ENCODE measurements at regions not wholly inside any gene's neighbourhood (a gene's known extent, or its start where the extent isn't known, plus 50 kb on each side); places are given as distances from the start of the nearest gene placed in this dataset.

DNA sequence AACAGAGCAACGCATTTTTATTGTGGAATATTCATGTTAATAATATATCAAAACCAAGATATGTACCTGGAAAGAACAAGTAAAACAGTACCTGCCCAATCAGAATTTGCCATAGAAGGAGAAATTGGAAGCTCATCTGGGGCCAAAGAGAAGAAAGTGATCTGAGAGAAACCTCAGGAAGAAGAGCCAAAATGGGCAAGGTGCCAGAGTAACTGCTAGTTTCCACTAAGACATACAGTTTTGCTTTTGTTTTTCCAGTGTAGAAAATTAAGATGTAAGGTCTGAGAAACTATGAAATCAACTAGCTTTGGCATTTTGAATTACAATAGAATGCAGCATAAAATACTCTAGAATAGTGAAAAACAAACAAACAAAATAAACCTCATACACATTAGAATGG is 2201.2 kb downstream of the ARAP2 start:
- DNase-seq (ENCODE audit: extremely low spot score): no peak
- TF ChIP-seq, protein P1, sequence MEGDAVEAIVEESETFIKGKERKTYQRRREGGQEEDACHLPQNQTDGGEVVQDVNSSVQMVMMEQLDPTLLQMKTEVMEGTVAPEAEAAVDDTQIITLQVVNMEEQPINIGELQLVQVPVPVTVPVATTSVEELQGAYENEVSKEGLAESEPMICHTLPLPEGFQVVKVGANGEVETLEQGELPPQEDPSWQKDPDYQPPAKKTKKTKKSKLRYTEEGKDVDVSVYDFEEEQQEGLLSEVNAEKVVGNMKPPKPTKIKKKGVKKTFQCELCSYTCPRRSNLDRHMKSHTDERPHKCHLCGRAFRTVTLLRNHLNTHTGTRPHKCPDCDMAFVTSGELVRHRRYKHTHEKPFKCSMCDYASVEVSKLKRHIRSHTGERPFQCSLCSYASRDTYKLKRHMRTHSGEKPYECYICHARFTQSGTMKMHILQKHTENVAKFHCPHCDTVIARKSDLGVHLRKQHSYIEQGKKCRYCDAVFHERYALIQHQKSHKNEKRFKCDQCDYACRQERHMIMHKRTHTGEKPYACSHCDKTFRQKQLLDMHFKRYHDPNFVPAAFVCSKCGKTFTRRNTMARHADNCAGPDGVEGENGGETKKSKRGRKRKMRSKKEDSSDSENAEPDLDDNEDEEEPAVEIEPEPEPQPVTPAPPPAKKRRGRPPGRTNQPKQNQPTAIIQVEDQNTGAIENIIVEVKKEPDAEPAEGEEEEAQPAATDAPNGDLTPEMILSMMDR (IDR thresholded peaks at IDR 0.05; ENCODE audit: control extremely low read depth, extremely low read depth, low read depth, missing control alignments): no peak
- CTCF ChIA-PET: no interaction called here
- POLR2A ChIA-PET: no interaction called here

DNA sequence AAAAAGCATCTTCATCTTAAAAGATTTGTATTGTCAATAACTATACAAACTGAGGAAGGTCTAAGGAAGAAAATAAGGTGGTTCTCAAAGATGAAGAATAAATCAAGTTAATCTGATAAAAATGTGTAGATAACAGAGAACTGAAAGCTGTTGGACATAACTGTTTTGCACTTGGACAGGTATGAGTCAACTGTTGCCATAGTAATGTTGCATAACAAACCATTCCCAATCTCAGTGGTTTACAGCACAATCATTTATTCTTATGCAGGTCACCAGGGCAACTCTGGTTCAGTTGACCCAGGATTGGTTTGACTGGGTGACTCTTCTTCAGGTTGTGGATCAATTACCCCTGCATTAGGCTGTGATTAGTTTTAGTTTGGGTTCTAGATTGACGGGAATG is 2197.7 kb downstream of the ARAP2 start:
- CTCF ChIA-PET: no interaction called here
- DNase-seq (ENCODE audit: extremely low spot score): no peak
- POLR2A ChIA-PET: no interaction called here
- TF ChIP-seq, protein P1 (IDR thresholded peaks at IDR 0.05; ENCODE audit: control extremely low read depth, extremely low read depth, low read depth, missing control alignments): no peak

DNA sequence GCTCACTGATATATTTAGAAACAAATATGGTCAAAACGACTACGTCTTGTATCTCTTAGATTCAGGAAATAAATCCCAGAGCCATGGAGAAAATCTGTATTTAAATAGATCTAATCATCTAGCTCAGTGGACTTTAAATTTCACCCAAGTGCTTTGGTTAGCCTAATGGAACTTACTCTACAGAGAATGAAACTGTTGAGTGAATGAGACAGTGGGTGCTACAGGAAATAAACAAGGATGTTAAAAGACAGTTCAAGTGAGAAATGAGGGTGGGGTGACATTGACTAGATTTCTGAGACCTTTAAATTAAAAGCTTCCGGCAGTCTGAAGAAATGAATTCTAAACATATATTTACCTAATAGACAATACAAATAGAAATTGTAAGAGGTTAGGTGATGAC is 2197.0 kb downstream of the ARAP2 start:
- no peak for DNase-seq (ENCODE audit: extremely low spot score)
- CTCF ChIA-PET: no interaction called here
- POLR2A ChIA-PET: no interaction called here
- TF ChIP-seq, protein P1 (IDR thresholded peaks at IDR 0.05; ENCODE audit: control extremely low read depth, extremely low read depth, low read depth, missing control alignments): no peak

DNA sequence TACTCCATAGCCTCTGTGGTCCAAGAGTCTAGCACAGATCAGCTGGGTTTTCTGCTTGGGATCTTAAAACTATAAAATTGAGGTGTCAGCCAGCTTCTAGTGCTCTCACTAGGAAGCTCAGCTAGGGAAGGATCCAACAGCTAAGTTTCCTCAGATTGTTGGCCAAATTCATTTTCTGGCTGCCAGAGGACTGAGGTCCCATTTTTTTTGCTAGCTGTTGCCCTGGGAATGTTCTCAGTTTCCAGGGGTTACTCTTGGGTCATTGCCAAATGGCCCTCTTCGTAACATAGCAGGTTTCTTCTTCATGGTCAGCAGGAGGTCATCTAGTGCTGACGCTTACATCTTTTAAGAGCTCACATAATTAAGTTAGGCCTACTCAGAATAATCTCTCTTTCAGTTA is 2178.2 kb downstream of the ARAP2 start:
- TF ChIP-seq, protein P1 (IDR thresholded peaks at IDR 0.05; ENCODE audit: control extremely low read depth, extremely low read depth, low read depth, missing control alignments): no peak
- ChIA-PET POLR2A (no interaction called here), CTCF (no interaction called here)
- DNase-seq (ENCODE audit: extremely low spot score): no peak

DNA sequence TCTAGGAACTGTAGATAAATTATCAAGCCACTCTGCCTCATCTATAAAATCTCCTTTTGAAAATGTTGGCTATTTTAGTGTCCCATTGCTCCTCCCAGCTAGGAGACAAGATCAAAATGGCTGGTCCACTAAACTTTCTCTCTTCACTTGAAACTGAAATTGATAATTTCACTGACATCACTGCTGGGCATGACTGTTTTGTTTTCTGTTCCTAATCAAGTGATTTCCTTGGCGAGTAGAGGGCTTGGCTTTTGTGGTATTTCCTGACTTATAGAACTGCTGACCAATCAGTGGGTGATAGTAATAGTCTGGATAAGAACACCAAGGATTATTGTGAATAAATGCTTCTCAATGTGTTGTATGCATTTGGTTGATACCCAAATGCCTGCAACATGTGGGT is 2152.9 kb downstream of the ARAP2 start:
- DNase-seq (ENCODE audit: extremely low spot score): no peak
- TF ChIP-seq, protein P1 (IDR thresholded peaks at IDR 0.05; ENCODE audit: control extremely low read depth, extremely low read depth, low read depth, missing control alignments): no peak
- CTCF ChIA-PET: no interaction called here
- POLR2A ChIA-PET: no interaction called here

DNA sequence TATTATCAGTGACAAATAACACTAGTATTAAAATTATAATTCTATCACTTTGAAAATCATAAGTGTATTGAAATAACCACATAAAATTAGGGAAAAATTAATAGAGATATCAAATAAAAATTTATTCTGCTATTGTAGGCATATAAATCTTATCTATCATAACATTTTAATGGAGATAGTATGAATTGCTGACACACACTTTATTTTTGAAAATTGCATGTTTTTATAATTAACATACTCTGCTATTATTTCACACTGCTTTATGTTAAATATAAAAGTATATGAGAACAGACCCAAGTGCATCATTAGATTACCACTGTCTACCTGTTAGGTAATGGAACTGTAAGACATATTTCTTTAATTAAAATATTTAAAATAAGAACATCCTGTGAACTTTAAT is 2150.2 kb downstream of the ARAP2 start:
- TF ChIP-seq, protein P1 (IDR thresholded peaks at IDR 0.05; ENCODE audit: control extremely low read depth, extremely low read depth, low read depth, missing control alignments): no peak
- CTCF ChIA-PET: no interaction called here

DNA sequence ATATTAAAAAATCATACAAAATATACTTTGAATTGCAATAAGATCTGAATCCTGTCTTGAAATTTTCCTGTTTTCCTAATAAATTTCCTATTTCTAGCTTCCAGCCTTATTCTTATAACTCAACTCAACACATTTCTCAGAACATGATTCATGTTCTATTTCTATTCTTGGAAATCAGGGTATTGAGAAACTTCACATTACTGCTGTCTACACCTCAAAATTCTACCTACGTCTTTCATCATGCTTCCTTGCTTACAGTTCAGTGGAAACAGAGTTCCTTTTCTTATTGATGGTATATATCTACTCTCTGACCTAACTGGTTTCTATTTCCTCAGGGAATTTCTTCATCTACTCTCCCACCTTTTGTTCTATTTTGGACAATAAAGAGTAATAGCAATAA is 2139.0 kb downstream of the ARAP2 start:
- CTCF ChIA-PET: no interaction called here
- TF ChIP-seq, protein P1 (IDR thresholded peaks at IDR 0.05; ENCODE audit: control extremely low read depth, extremely low read depth, low read depth, missing control alignments): no peak
- DNase-seq (ENCODE audit: extremely low spot score): no peak
- POLR2A ChIA-PET: no interaction called here

More for the DNA sequence above, 2150.2 kb downstream of the ARAP2 start:
- POLR2A ChIA-PET: no interaction called here
- DNase-seq (ENCODE audit: extremely low spot score): no peak
